PC-3 (cell line): ENCODE measurements at regions not wholly inside any gene's neighbourhood (a gene's known extent, or its start where the extent isn't known, plus 50 kb on each side); places are given as distances from the start of the nearest gene placed in this dataset.
"Not testable (repeated sequence)": the region's sequence is repeated elsewhere in the genome, so short reads cannot be mapped to it uniquely, and the experiment has no call there.

Experiments used
- EZH2phosphoT487 ChIP-seq: fragments of 300-600 bp; sonication (generic); IDR thresholded peaks from 2 replicates; pipeline ENCODE4 v1.6.1; 2018; ENCODE audit warnings: mild to moderate bottlenecking, antibody characterized with exemption, low read length, borderline replicate concordance
- TF ChIP-seq, protein P1 (sequence below): fragments of 300-600 bp; sonication (generic); conservative IDR thresholded peaks from 2 replicates; pipeline ENCODE4 v1.5.1; 2017; ENCODE audit warnings: antibody characterized with exemption, low read depth, mild to moderate bottlenecking, low read length

DNA sequence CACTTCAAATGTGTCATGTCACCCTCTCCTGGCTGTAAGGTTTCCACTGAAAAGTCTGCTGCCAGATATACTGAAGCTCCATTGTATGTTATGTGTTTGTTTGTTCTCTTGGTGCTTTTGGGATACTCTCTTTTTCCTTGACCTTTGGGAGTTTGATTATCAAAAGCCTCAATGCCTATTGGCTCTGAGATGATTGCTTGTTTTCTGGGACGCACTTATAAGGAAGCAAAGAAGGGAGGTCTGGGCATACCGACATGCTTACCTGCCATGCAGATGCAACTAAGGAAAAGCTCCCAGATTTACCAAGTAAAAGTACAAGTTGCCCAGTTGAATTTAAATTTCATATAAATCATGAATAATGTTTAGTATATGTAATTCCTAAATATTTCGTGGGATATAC, 145.3 kb downstream of the SYT15 start:
- TF ChIP-seq, protein P1, sequence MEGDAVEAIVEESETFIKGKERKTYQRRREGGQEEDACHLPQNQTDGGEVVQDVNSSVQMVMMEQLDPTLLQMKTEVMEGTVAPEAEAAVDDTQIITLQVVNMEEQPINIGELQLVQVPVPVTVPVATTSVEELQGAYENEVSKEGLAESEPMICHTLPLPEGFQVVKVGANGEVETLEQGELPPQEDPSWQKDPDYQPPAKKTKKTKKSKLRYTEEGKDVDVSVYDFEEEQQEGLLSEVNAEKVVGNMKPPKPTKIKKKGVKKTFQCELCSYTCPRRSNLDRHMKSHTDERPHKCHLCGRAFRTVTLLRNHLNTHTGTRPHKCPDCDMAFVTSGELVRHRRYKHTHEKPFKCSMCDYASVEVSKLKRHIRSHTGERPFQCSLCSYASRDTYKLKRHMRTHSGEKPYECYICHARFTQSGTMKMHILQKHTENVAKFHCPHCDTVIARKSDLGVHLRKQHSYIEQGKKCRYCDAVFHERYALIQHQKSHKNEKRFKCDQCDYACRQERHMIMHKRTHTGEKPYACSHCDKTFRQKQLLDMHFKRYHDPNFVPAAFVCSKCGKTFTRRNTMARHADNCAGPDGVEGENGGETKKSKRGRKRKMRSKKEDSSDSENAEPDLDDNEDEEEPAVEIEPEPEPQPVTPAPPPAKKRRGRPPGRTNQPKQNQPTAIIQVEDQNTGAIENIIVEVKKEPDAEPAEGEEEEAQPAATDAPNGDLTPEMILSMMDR: not testable (repeated sequence)
- not testable (repeated sequence) for TF ChIP-seq EZH2phosphoT487
